ENCODE measurements at regions not wholly inside any gene's neighbourhood (a gene's known extent, or its start where the extent isn't known, plus 50 kb on each side); places are given as distances from the start of the nearest gene placed in this dataset.

GRCh38 chr3:110664148-110664547 is 407.5 kb upstream of the NECTIN3 start:
- no peak for TF ChIP-seq CTCF (IDR thresholded peaks at IDR 0.05)
- TF ChIP-seq POLR2A (IDR thresholded peaks at IDR 0.05), result no peak

Data from uterus (tissue), 2 donors.